ENCODE measurements at regions not wholly inside any gene's neighbourhood (a gene's known extent, or its start where the extent isn't known, plus 50 kb on each side); places are given as distances from the start of the nearest gene placed in this dataset.
A peak's percentile ranks its signal among the peaks of the same experiment; 100 is the strongest.

GRCh38 chr9:1804128-1804865 is 210.8 kb upstream of the SMARCA2 start:
- no peak for DNase-seq
- Histone ChIP-seq H3K4me1 (no peaks in the 10 kb centered on the region), H3K27ac (no peak overlapping the region), H3K9me3 (no peaks in the 10 kb centered on the region), H3K4me3 (no peak overlapping the region), H3K36me3 (no peaks in the 10 kb centered on the region), H3K27me3 (no peaks in the 10 kb centered on the region)
- no peak for TF ChIP-seq POLR2A (IDR thresholded peaks at IDR 0.05)
- no peak for TF ChIP-seq CTCF (IDR thresholded peaks at IDR 0.05)

GRCh38 chr9:1829719-1830118 is 185.4 kb upstream of the SMARCA2 start:
- Histone ChIP-seq H3K9me3 (no peaks in the 10 kb centered on the region), H3K4me1 (no peaks in the 10 kb centered on the region), H3K27ac (no peak overlapping the region)

GRCh38 chr9:1832960-1833359 is 182.2 kb upstream of the SMARCA2 start:
- no peaks in the 10 kb centered on the region for H3K36me3 ChIP-seq
- no peak overlapping the region for H3K4me3 ChIP-seq
- H3K27me3 ChIP-seq = no peaks in the 10 kb centered on the region
- TF ChIP-seq POLR2A (IDR thresholded peaks at IDR 0.05) (no peak), CTCF (IDR thresholded peaks at IDR 0.05) (no peak)
- DNase-seq = no peak
- H3K4me1 ChIP-seq = no peaks in the 10 kb centered on the region
- no peaks in the 10 kb centered on the region for H3K9me3 ChIP-seq
- H3K27ac ChIP-seq = no peak overlapping the region

More at GRCh38 chr9:1829719-1830118, 185.4 kb upstream of the SMARCA2 start:
- DNase-seq = no peak
- no peak for TF ChIP-seq CTCF (IDR thresholded peaks at IDR 0.05)
- no peak for TF ChIP-seq POLR2A (IDR thresholded peaks at IDR 0.05)
- no peaks in the 10 kb centered on the region for H3K27me3 ChIP-seq
- H3K4me3 ChIP-seq = no peak overlapping the region
- no peaks in the 10 kb centered on the region for H3K36me3 ChIP-seq

- Histone ChIP-seq H3K27me3 (no peaks in the 10 kb centered on the region), H3K9me3 (no peaks in the 10 kb centered on the region), H3K4me1 (no peaks in the 10 kb centered on the region), H3K27ac (no peak overlapping the region), H3K4me3 (no peak overlapping the region), H3K36me3 (no peaks in the 10 kb centered on the region)
- DNase-seq = no peak
- TF ChIP-seq POLR2A (IDR thresholded peaks at IDR 0.05) (no peak), CTCF (IDR thresholded peaks at IDR 0.05) (peak in 1 of 6 experiments; percentile 20)
Measured at GRCh38 chr9:1837453-1838084, 177.6 kb upstream of the SMARCA2 start.

- DNase-seq = no peak
- Histone ChIP-seq H3K4me1 (no peaks in the 10 kb centered on the region), H3K27me3 (no peaks in the 10 kb centered on the region), H3K4me3 (no peak overlapping the region), H3K36me3 (no peaks in the 10 kb centered on the region), H3K9me3 (no peaks in the 10 kb centered on the region), H3K27ac (no peak overlapping the region)
- TF ChIP-seq POLR2A (IDR thresholded peaks at IDR 0.05) (no peak), CTCF (IDR thresholded peaks at IDR 0.05) (no peak)
Measured at GRCh38 chr9:1839909-1840308, 175.2 kb upstream of the SMARCA2 start.

Data from Peyer's patch (tissue), 4 donors.